HEK293T (cell line): ENCODE measurements at regions not wholly inside any gene's neighbourhood (a gene's known extent, or its start where the extent isn't known, plus 50 kb on each side); places are given as distances from the start of the nearest gene placed in this dataset.

ENCODE experiments used
- BHLHE40 ChIP-seq: fragments of 450-650 bp; IDR thresholded peaks from 2 replicates; pipeline ENCODE4 v1.6.1; 2016; ENCODE audit warnings: mild to moderate bottlenecking, moderate library complexity, borderline replicate concordance
- ELF4 ChIP-seq: fragments of 450-650 bp; IDR thresholded peaks from 2 replicates; pipeline ENCODE4 v1.6.1; 2017; ENCODE audit warnings: antibody characterized with exemption
- FOXA1 ChIP-seq: fragments of 450-650 bp; IDR thresholded peaks from 2 replicates; pipeline ENCODE4 v1.6.1; 2016; ENCODE audit warnings: mild to moderate bottlenecking
- FOXK2 ChIP-seq: fragments of 450-650 bp; IDR thresholded peaks from 2 replicates; pipeline ENCODE4 v1.6.1; 2016; ENCODE audit warnings: mild to moderate bottlenecking
- FOXM1 ChIP-seq: fragments of 450-650 bp; IDR thresholded peaks from 2 replicates; pipeline ENCODE4 v1.6.1; 2017; ENCODE audit warnings: mild to moderate bottlenecking, borderline replicate concordance
- HDGF ChIP-seq: fragments of 450-650 bp; IDR thresholded peaks from 2 replicates; pipeline ENCODE4 v1.6.1; 2017; ENCODE audit warnings: antibody characterized with exemption, borderline replicate concordance
- SP1 ChIP-seq: fragments of 450-650 bp; IDR thresholded peaks from 2 replicates; pipeline ENCODE4 v1.6.1; 2017
- SUZ12 ChIP-seq: fragments of 450-650 bp; IDR thresholded peaks from 2 replicates; pipeline ENCODE4 v1.6.1; 2016; ENCODE audit warnings: mild to moderate bottlenecking
- TF ChIP-seq, protein P1 (sequence below): fragments of 450-650 bp; IDR thresholded peaks from 2 replicates; pipeline ENCODE4 v1.6.1; 2016

GRCh38 chr5:51821697-51822096 is 438.4 kb downstream of the ISL1 start:
- no peak for TF ChIP-seq FOXM1
- no peak for TF ChIP-seq FOXK2
- TF ChIP-seq FOXA1: no peak
- TF ChIP-seq SUZ12: no peak
- no peak for TF ChIP-seq ELF4
- TF ChIP-seq SP1: no peak
- no peak for TF ChIP-seq BHLHE40
- TF ChIP-seq HDGF: no peak
- TF ChIP-seq, protein P1, sequence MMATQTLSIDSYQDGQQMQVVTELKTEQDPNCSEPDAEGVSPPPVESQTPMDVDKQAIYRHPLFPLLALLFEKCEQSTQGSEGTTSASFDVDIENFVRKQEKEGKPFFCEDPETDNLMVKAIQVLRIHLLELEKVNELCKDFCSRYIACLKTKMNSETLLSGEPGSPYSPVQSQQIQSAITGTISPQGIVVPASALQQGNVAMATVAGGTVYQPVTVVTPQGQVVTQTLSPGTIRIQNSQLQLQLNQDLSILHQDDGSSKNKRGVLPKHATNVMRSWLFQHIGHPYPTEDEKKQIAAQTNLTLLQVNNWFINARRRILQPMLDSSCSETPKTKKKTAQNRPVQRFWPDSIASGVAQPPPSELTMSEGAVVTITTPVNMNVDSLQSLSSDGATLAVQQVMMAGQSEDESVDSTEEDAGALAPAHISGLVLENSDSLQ: no peak
